ENCODE measurements at regions not wholly inside any gene's neighbourhood (a gene's known extent, or its start where the extent isn't known, plus 50 kb on each side); places are given as distances from the start of the nearest gene placed in this dataset.

DNA sequence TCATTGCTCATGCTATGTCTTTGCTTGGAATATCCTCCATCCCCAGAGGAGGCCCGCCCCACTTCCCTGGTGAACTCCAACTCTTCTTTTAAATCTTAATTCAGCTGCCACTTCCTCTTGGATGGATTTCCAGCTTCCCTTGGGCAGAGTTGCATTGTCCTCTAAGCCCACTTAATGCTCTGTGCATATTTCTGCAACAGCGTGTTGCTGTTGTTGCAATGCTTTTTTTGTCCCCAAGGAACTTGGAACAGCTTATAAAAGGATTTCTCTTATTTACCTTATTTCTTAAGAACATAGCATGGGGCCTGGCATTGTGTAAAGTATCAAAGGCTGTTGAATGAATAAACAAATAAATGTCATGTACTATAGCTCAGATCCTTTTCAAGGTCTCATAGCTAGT lies 507.4 kb downstream of the METTL15 start:
- Histone ChIP-seq H3K79me2 (ENCODE audit: insufficient read depth, low read length) (no peaks in the 10 kb centered on the region), H3K27me3 (ENCODE audit: insufficient read depth, low read length, poor library complexity) (no peaks in the 10 kb centered on the region), H3K9me3 (ENCODE audit: insufficient read depth, low read length, severe bottlenecking) (no peaks in the 10 kb centered on the region), H3K27ac (ENCODE audit: low read length) (no peak overlapping the region), H4K20me1 (ENCODE audit: insufficient read depth, low read length) (no peaks in the 10 kb centered on the region), H3K9ac (ENCODE audit: low read depth, low read length) (no peak overlapping the region), H3K4me3 (ENCODE audit: low read depth in 1 of 2, low read length in 2 of 2) (no peak overlapping the region), H3K36me3 (ENCODE audit: insufficient read depth, low read length) (no peaks in the 10 kb centered on the region), H2AFZ (ENCODE audit: low read depth, low read length) (no peak overlapping the region), H3K4me1 (ENCODE audit: insufficient read depth, low read length) (no peaks in the 10 kb centered on the region), H3K4me2 (ENCODE audit: insufficient read depth, low read length) (no peak overlapping the region)
- ATAC-seq (ENCODE audit: insufficient read depth, low read depth) = no peak
- DNase-seq = no peak
- TF ChIP-seq, protein P1, sequence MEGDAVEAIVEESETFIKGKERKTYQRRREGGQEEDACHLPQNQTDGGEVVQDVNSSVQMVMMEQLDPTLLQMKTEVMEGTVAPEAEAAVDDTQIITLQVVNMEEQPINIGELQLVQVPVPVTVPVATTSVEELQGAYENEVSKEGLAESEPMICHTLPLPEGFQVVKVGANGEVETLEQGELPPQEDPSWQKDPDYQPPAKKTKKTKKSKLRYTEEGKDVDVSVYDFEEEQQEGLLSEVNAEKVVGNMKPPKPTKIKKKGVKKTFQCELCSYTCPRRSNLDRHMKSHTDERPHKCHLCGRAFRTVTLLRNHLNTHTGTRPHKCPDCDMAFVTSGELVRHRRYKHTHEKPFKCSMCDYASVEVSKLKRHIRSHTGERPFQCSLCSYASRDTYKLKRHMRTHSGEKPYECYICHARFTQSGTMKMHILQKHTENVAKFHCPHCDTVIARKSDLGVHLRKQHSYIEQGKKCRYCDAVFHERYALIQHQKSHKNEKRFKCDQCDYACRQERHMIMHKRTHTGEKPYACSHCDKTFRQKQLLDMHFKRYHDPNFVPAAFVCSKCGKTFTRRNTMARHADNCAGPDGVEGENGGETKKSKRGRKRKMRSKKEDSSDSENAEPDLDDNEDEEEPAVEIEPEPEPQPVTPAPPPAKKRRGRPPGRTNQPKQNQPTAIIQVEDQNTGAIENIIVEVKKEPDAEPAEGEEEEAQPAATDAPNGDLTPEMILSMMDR (IDR thresholded peaks at IDR 0.05; ENCODE audit: borderline replicate concordance, extremely low read depth, low read length, poor library complexity, severe bottlenecking) = no peak
- no peak for TF ChIP-seq EZH2 (IDR thresholded peaks at IDR 0.05; ENCODE audit: borderline replicate concordance, low read depth, low read length, severe bottlenecking)

DNA sequence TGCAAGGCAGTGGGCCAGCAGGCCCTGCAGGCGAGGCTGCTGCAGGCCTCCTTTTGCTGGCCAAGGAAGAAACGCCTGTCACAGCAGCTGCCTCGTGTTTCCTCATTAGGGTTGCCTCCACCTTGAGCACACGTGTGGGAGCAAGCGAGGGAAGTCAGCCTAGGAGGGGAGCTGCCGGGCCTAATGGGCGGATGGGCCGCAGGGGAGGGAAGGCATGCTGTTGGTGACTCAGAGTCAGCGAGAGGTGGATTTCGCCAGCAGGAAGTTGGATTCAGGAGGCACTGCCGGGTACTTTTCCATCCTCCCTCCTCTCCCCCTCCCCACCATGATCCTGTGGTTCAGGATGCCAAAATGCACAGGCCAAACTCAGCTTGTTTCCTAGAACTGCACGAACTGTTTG lies 498.7 kb downstream of the METTL15 start:
- H3K27me3 ChIP-seq (ENCODE audit: insufficient read depth, low read length, poor library complexity) = no peaks in the 10 kb centered on the region
- no peaks in the 10 kb centered on the region for H3K4me1 ChIP-seq (ENCODE audit: insufficient read depth, low read length)
- H4K20me1 ChIP-seq (ENCODE audit: insufficient read depth, low read length) = no peaks in the 10 kb centered on the region
- H3K4me3 ChIP-seq (ENCODE audit: low read depth in 1 of 2, low read length in 2 of 2) = no peak overlapping the region
- no peaks in the 10 kb centered on the region for H3K36me3 ChIP-seq (ENCODE audit: insufficient read depth, low read length)
- no peak overlapping the region for H3K9ac ChIP-seq (ENCODE audit: low read depth, low read length)
- TF ChIP-seq, protein P1 (IDR thresholded peaks at IDR 0.05; ENCODE audit: borderline replicate concordance, extremely low read depth, low read length, poor library complexity, severe bottlenecking) = no peak
- TF ChIP-seq EZH2 (IDR thresholded peaks at IDR 0.05; ENCODE audit: borderline replicate concordance, low read depth, low read length, severe bottlenecking) = no peak
- H3K27ac ChIP-seq (ENCODE audit: low read length) = no peak overlapping the region
- DNase-seq (no peak), ATAC-seq (ENCODE audit: insufficient read depth, low read depth) (no peak)
- no peak overlapping the region for H3K4me2 ChIP-seq (ENCODE audit: insufficient read depth, low read length)
- no peaks in the 10 kb centered on the region for H3K79me2 ChIP-seq (ENCODE audit: insufficient read depth, low read length)
- no peaks in the 10 kb centered on the region for H3K9me3 ChIP-seq (ENCODE audit: insufficient read depth, low read length, severe bottlenecking)
- no peak overlapping the region for H2AFZ ChIP-seq (ENCODE audit: low read depth, low read length)

GRCh38 chr11:28599656-28600055 lies 491.5 kb downstream of the METTL15 start:
- Histone ChIP-seq H3K79me2 (ENCODE audit: insufficient read depth, low read length) (no peaks in the 10 kb centered on the region), H2AFZ (ENCODE audit: low read depth, low read length) (no peak overlapping the region), H3K4me2 (ENCODE audit: insufficient read depth, low read length) (no peak overlapping the region), H3K9ac (ENCODE audit: low read depth, low read length) (no peak overlapping the region), H3K4me3 (ENCODE audit: low read depth in 1 of 2, low read length in 2 of 2) (no peak overlapping the region), H4K20me1 (ENCODE audit: insufficient read depth, low read length) (no peaks in the 10 kb centered on the region), H3K27me3 (ENCODE audit: insufficient read depth, low read length, poor library complexity) (no peaks in the 10 kb centered on the region), H3K4me1 (ENCODE audit: insufficient read depth, low read length) (no peaks in the 10 kb centered on the region), H3K9me3 (ENCODE audit: insufficient read depth, low read length, severe bottlenecking) (no peaks in the 10 kb centered on the region), H3K27ac (ENCODE audit: low read length) (no peak overlapping the region), H3K36me3 (ENCODE audit: insufficient read depth, low read length) (no peaks in the 10 kb centered on the region)
- DNase-seq (no peak), ATAC-seq (ENCODE audit: insufficient read depth, low read depth) (no peak)
- TF ChIP-seq EZH2 (IDR thresholded peaks at IDR 0.05; ENCODE audit: borderline replicate concordance, low read depth, low read length, severe bottlenecking) = no peak
- TF ChIP-seq, protein P1 (IDR thresholded peaks at IDR 0.05; ENCODE audit: borderline replicate concordance, extremely low read depth, low read length, poor library complexity, severe bottlenecking) = no peak

- no peak for ATAC-seq (ENCODE audit: insufficient read depth, low read depth)
- no peaks in the 10 kb centered on the region for H3K4me1 ChIP-seq (ENCODE audit: insufficient read depth, low read length)
- no peaks in the 10 kb centered on the region for H3K79me2 ChIP-seq (ENCODE audit: insufficient read depth, low read length)
- H3K27ac ChIP-seq (ENCODE audit: low read length) = no peak overlapping the region
- H3K9me3 ChIP-seq (ENCODE audit: insufficient read depth, low read length, severe bottlenecking) = no peaks in the 10 kb centered on the region
- H3K4me3 ChIP-seq (ENCODE audit: low read depth in 1 of 2, low read length in 2 of 2) = no peak overlapping the region
- H2AFZ ChIP-seq (ENCODE audit: low read depth, low read length) = no peak overlapping the region
- TF ChIP-seq EZH2 (IDR thresholded peaks at IDR 0.05; ENCODE audit: borderline replicate concordance, low read depth, low read length, severe bottlenecking) = no peak
- TF ChIP-seq, protein P1 (IDR thresholded peaks at IDR 0.05; ENCODE audit: borderline replicate concordance, extremely low read depth, low read length, poor library complexity, severe bottlenecking) = no peak
- no peak for DNase-seq
- H3K27me3 ChIP-seq (ENCODE audit: insufficient read depth, low read length, poor library complexity) = no peaks in the 10 kb centered on the region
- H3K36me3 ChIP-seq (ENCODE audit: insufficient read depth, low read length) = no peaks in the 10 kb centered on the region
- H4K20me1 ChIP-seq (ENCODE audit: insufficient read depth, low read length) = no peaks in the 10 kb centered on the region
- H3K4me2 ChIP-seq (ENCODE audit: insufficient read depth, low read length) = no peak overlapping the region
- no peak overlapping the region for H3K9ac ChIP-seq (ENCODE audit: low read depth, low read length)
Observed at GRCh38 chr11:28598531-28598930, 490.3 kb downstream of the METTL15 start.

Measured in DND-41 (cell line).